ENCODE measurements at regions not wholly inside any gene's neighbourhood (a gene's known extent, or its start where the extent isn't known, plus 50 kb on each side); places are given as distances from the start of the nearest gene placed in this dataset.

- H3K27ac ChIP-seq = no peak overlapping the region
- TF ChIP-seq CTCF (conservative IDR thresholded peaks at IDR 0.05) = no peak
Observed at GRCh38 chr2:100222844-100223243, 80.5 kb upstream of the AFF3 start.

- no peak overlapping the region for H3K27ac ChIP-seq
- no peak for TF ChIP-seq CTCF (conservative IDR thresholded peaks at IDR 0.05)
Observed at GRCh38 chr2:100218552-100218951, 76.2 kb upstream of the AFF3 start.

GRCh38 chr2:100217323-100217722 lies 74.9 kb upstream of the AFF3 start:
- no peak for TF ChIP-seq CTCF (conservative IDR thresholded peaks at IDR 0.05)
- no peak overlapping the region for H3K27ac ChIP-seq

GRCh38 chr2:100216015-100216414 lies 73.6 kb upstream of the AFF3 start:
- H3K27ac ChIP-seq = no peak overlapping the region
- TF ChIP-seq CTCF (conservative IDR thresholded peaks at IDR 0.05) = no peak

- no peak overlapping the region for H3K27ac ChIP-seq
- no peak for TF ChIP-seq CTCF (conservative IDR thresholded peaks at IDR 0.05)
Observed at GRCh38 chr2:100215371-100215770, 73.0 kb upstream of the AFF3 start.

GRCh38 chr2:100214265-100214971 lies 72.0 kb upstream of the AFF3 start:
- TF ChIP-seq CTCF (conservative IDR thresholded peaks at IDR 0.05) = no peak
- H3K27ac ChIP-seq = no peak overlapping the region

GRCh38 chr2:100213595-100213994 lies 71.2 kb upstream of the AFF3 start:
- TF ChIP-seq CTCF (conservative IDR thresholded peaks at IDR 0.05) = no peak
- no peak overlapping the region for H3K27ac ChIP-seq

Measured in VCaP (cell line).